Ammon's horn (tissue), 1 donor: ENCODE measurements at regions not wholly inside any gene's neighbourhood (a gene's known extent, or its start where the extent isn't known, plus 50 kb on each side); places are given as distances from the start of the nearest gene placed in this dataset.
"Not testable (repeated sequence)": the region's sequence is repeated elsewhere in the genome, so short reads cannot be mapped to it uniquely, and the experiment has no call there.

Source experiments
- DNase-seq: peaks from one replicate; pipeline ENCODE4 v3.0.0-alpha.2; 2016; ENCODE audit warnings: low spot score

GRCh38 chr2:228956701-228957474, 314.2 kb downstream of the PID1 start:
- DNase-seq, result no peak

- no peak for DNase-seq
Observed at GRCh38 chr2:228949831-228950230, 321.3 kb downstream of the PID1 start.

- no peak for DNase-seq
Observed at GRCh38 chr2:228945710-228946109, 325.4 kb downstream of the PID1 start.

GRCh38 chr2:228942856-228943255, 328.2 kb downstream of the PID1 start:
- DNase-seq, result no peak

- no peak for DNase-seq
Observed at GRCh38 chr2:228938629-228939028, 332.5 kb downstream of the PID1 start.

GRCh38 chr2:228927028-228928010, 343.8 kb downstream of the PID1 start:
- no peak for DNase-seq

- DNase-seq, result no peak
Observed at GRCh38 chr2:228919808-228920207, 351.3 kb downstream of the PID1 start.

GRCh38 chr2:228917220-228917619, 353.9 kb downstream of the PID1 start:
- DNase-seq, result no peak

GRCh38 chr2:228916416-228917090, 354.5 kb downstream of the PID1 start:
- DNase-seq, result no peak

GRCh38 chr2:228913176-228913575, 357.9 kb downstream of the PID1 start:
- no peak for DNase-seq

- not testable (repeated sequence) for DNase-seq
Observed at GRCh38 chr2:228910872-228911271, 360.2 kb downstream of the PID1 start.

GRCh38 chr2:228902176-228902575, 368.9 kb downstream of the PID1 start:
- DNase-seq, result no peak

- no peak for DNase-seq
Observed at GRCh38 chr2:228901531-228901930, 369.6 kb downstream of the PID1 start.

- DNase-seq, result no peak
Observed at GRCh38 chr2:228878138-228878537, 392.9 kb downstream of the PID1 start.

- DNase-seq, result no peak
Observed at GRCh38 chr2:228876276-228876675, 394.8 kb downstream of the PID1 start.

GRCh38 chr2:228875152-228875900, 395.8 kb downstream of the PID1 start:
- no peak for DNase-seq

- DNase-seq, result no peak
Observed at GRCh38 chr2:228871012-228871411, 400.1 kb downstream of the PID1 start.

GRCh38 chr2:228869636-228870264, 401.3 kb downstream of the PID1 start:
- DNase-seq, result no peak

- no peak for DNase-seq
Observed at GRCh38 chr2:228867406-228867805, 403.7 kb downstream of the PID1 start.

- DNase-seq, result no peak
Observed at GRCh38 chr2:228866781-228867180, 404.3 kb downstream of the PID1 start.

GRCh38 chr2:228866044-228866443, 405.0 kb downstream of the PID1 start:
- DNase-seq, result no peak
